ENCODE measurements at regions not wholly inside any gene's neighbourhood (a gene's known extent, or its start where the extent isn't known, plus 50 kb on each side); places are given as distances from the start of the nearest gene placed in this dataset.

GRCh38 chr2:58886009-58886408 lies 644.9 kb upstream of the FANCL start:
- Histone ChIP-seq H3K4me3 (ENCODE audit: extremely low read depth in 1 of 4, insufficient read depth in 2 of 4, low read depth in 3 of 4, low read length in 4 of 4) (no peak overlapping the region), H2BK120ac (replicated peaks; ENCODE audit: low read depth, low read length) (no peak overlapping the region), H2BK12ac (ENCODE audit: low read depth, low read length) (no peak overlapping the region), H2AK5ac (ENCODE audit: low read depth, low read length) (no peak overlapping the region), H2BK5ac (ENCODE audit: low read depth, low read length) (no peak overlapping the region), H3K9me3 (ENCODE audit: insufficient read depth in 2 of 2, low read depth in 1 of 2, low read length in 1 of 2) (no peaks in the 10 kb centered on the region), H3K23me2 (ENCODE audit: low read depth, low read length) (no peaks in the 10 kb centered on the region), H3K79me1 (ENCODE audit: low read depth, low read length) (no peaks in the 10 kb centered on the region), H3K23ac (ENCODE audit: insufficient read length) (no peak overlapping the region), H3K27ac (ENCODE audit: low read depth, low read length) (no peak overlapping the region), H3K4me2 (ENCODE audit: insufficient read depth in 1 of 2, low read depth in 2 of 2, low read length in 2 of 2) (no peak overlapping the region), H3K14ac (ENCODE audit: insufficient read length) (no peak overlapping the region), H3K9ac (replicated peaks in 1 of 4; ENCODE audit: extremely low read depth in 1 of 4, low read depth in 3 of 4, low read length in 3 of 4) (no peak overlapping the region), H3K4ac (replicated peaks; ENCODE audit: insufficient read length, low read depth, low read length) (no peak overlapping the region), H3K56ac (replicated peaks; ENCODE audit: insufficient read length, low read depth, low read length) (no peak overlapping the region), H3K18ac (ENCODE audit: extremely low read depth, low read length) (no peak overlapping the region), H4K8ac (ENCODE audit: extremely low read depth, insufficient read depth, low read length) (no peak overlapping the region), H2AFZ (ENCODE audit: low read length) (no peak overlapping the region), H3K27me3 (replicated peaks in 1 of 4; ENCODE audit: control insufficient read depth in 3 of 4, extremely low read depth in 1 of 4, insufficient read depth in 3 of 4, low read length in 3 of 4) (no peaks in the 10 kb centered on the region), H3K79me2 (ENCODE audit: control insufficient read depth in 1 of 2, insufficient read depth in 2 of 2, low read length in 2 of 2) (no peaks in the 10 kb centered on the region), H2BK15ac (ENCODE audit: low read length) (no peak overlapping the region), H4K91ac (replicated peaks; ENCODE audit: insufficient read length, low read length) (no peak overlapping the region), H3K4me1 (replicated peaks in 1 of 4; ENCODE audit: control insufficient read depth in 3 of 4, insufficient read depth in 4 of 4, low read length in 3 of 4) (peaks cover 0 to 4% (median 2%) of the 10 kb centered on the region in 4 experiments; a peak in 2 of 7 replicates), H4K20me1 (replicated peaks in 1 of 2; ENCODE audit: control insufficient read depth in 1 of 2, insufficient read depth in 2 of 2, low read length in 2 of 2) (no peaks in the 10 kb centered on the region), H3K36me3 (ENCODE audit: control insufficient read depth in 2 of 4, insufficient read depth in 4 of 4, low read length in 3 of 4) (no peaks in the 10 kb centered on the region), H4K5ac (ENCODE audit: insufficient read length, low read depth, low read length) (no peak overlapping the region), H2BK20ac (ENCODE audit: low read length) (no peak overlapping the region)
- DNase-seq (ENCODE audit: low read depth in 1 of 2, low spot score in 2 of 2) (no peak), FAIRE-seq (no peak)
- WGBS, 2 experiments (ENCODE audit: extremely low coverage in 1 of 2, insufficient coverage in 1 of 2, insufficient read length in 1 of 2, insufficient replicate concordance in 2 of 2, low coverage in 1 of 2, low lambda C conversion rate in 2 of 2, missing lambda C conversion rate in 1 of 2), result 96% methylated on average over 1 of the region's 1 CpG; no CpG with 5 or more reads in 1 of the 2 experiments
- POLR2A ChIA-PET (ENCODE audit: partially characterized antibody), result no interaction called here
- CTCF ChIA-PET (ENCODE audit: partially characterized antibody), result interaction anchor here (1.0 to 1.5 kb wide), 2 partner anchors 18 to 139 kb away, joined by 3 read pairs; no protein-coding TSS in a partner anchor
- TF ChIP-seq TCF12 (IDR thresholded peaks at IDR 0.05; ENCODE audit: low read depth, low read length) (no peak), CREB1 (IDR thresholded peaks at IDR 0.05) (no peak), KDM4A (IDR thresholded peaks at IDR 0.05; ENCODE audit: low read depth, low read length, severe bottlenecking) (no peak), EP300 (IDR thresholded peaks at IDR 0.05; ENCODE audit: borderline replicate concordance in 1 of 2, low read depth in 2 of 2, low read length in 2 of 2) (no peak), KDM5A (IDR thresholded peaks at IDR 0.05; ENCODE audit: low read length) (no peak), TEAD4 (IDR thresholded peaks at IDR 0.05; ENCODE audit: low read depth, low read length) (no peak), MAX (IDR thresholded peaks at IDR 0.05) (no peak), RFX5 (IDR thresholded peaks at IDR 0.05; ENCODE audit: borderline replicate concordance, low read depth, low read length) (no peak), ASH2L (IDR thresholded peaks at IDR 0.05; ENCODE audit: low read length) (no peak), BCL11A (IDR thresholded peaks at IDR 0.05; ENCODE audit: low read depth in 2 of 2, low read length in 2 of 2) (no peak), NANOG (IDR thresholded peaks at IDR 0.05; ENCODE audit: insufficient read depth, low read depth, low read length, poor library complexity, severe bottlenecking) (no peak), SIX5 (IDR thresholded peaks at IDR 0.05; ENCODE audit: low read depth, low read length) (no peak), SP1 (IDR thresholded peaks at IDR 0.05; ENCODE audit: low read depth, low read length) (no peak), CTBP2 (IDR thresholded peaks at IDR 0.05; ENCODE audit: borderline replicate concordance, insufficient read depth, insufficient read length, low read length) (no peak)
